ENCODE measurements at regions not wholly inside any gene's neighbourhood (a gene's known extent, or its start where the extent isn't known, plus 50 kb on each side); places are given as distances from the start of the nearest gene placed in this dataset.

GRCh38 chr13:100812982-100813584 lies 138.5 kb upstream of the TMTC4 start:
- no peaks in the 10 kb centered on the region for H3K9me3 ChIP-seq (ENCODE audit: control insufficient read depth, low read length, poor library complexity, severe bottlenecking)
- no peaks in the 10 kb centered on the region for H3K4me1 Mint-ChIP-seq
- DNase-seq (no peak), ATAC-seq (no peak)
- peaks cover 64% of the 10 kb centered on the region for H3K27me3 Mint-ChIP-seq
- H3K27ac Mint-ChIP-seq = no peak overlapping the region
- peaks cover 8% of the 10 kb centered on the region for H3K36me3 Mint-ChIP-seq (ENCODE audit: low read depth)
- H3K4me3 Mint-ChIP-seq = no peak overlapping the region

- H3K27me3 Mint-ChIP-seq = peaks cover 75% of the 10 kb centered on the region
- DNase-seq (no peak), ATAC-seq (no peak)
Observed at GRCh38 chr13:100811928-100812327, 137.3 kb upstream of the TMTC4 start.

GRCh38 chr13:100811024-100811865 lies 136.7 kb upstream of the TMTC4 start:
- Mint-ChIP-seq H3K27me3 (peaks cover 77% of the 10 kb centered on the region), H3K4me3 (no peak overlapping the region), H3K27ac (no peak overlapping the region), H3K4me1 (no peaks in the 10 kb centered on the region), H3K36me3 (ENCODE audit: low read depth) (peaks cover 8% of the 10 kb centered on the region)
- no peak for ATAC-seq
- DNase-seq = no peak
- no peaks in the 10 kb centered on the region for H3K9me3 ChIP-seq (ENCODE audit: control insufficient read depth, low read length, poor library complexity, severe bottlenecking)

More at GRCh38 chr13:100811928-100812327, 137.3 kb upstream of the TMTC4 start:
- H3K36me3 Mint-ChIP-seq (ENCODE audit: low read depth) = peaks cover 8% of the 10 kb centered on the region
- H3K4me1 Mint-ChIP-seq = no peaks in the 10 kb centered on the region
- no peaks in the 10 kb centered on the region for H3K9me3 ChIP-seq (ENCODE audit: control insufficient read depth, low read length, poor library complexity, severe bottlenecking)
- no peak overlapping the region for H3K4me3 Mint-ChIP-seq
- no peak overlapping the region for H3K27ac Mint-ChIP-seq

- no peaks in the 10 kb centered on the region for H3K4me1 Mint-ChIP-seq
Observed at GRCh38 chr13:100810481-100810880, 135.9 kb upstream of the TMTC4 start.

GRCh38 chr13:100809856-100810255 lies 135.3 kb upstream of the TMTC4 start:
- Mint-ChIP-seq H3K36me3 (ENCODE audit: low read depth) (peaks cover 3% of the 10 kb centered on the region), H3K27me3 (peaks cover 72% of the 10 kb centered on the region), H3K27ac (no peak overlapping the region), H3K4me3 (no peak overlapping the region), H3K4me1 (no peaks in the 10 kb centered on the region)
- no peak for ATAC-seq
- H3K9me3 ChIP-seq (ENCODE audit: control insufficient read depth, low read length, poor library complexity, severe bottlenecking) = no peaks in the 10 kb centered on the region
- no peak for DNase-seq

More at GRCh38 chr13:100810481-100810880, 135.9 kb upstream of the TMTC4 start:
- Mint-ChIP-seq H3K27ac (no peak overlapping the region), H3K27me3 (peaks cover 76% of the 10 kb centered on the region), H3K4me3 (no peak overlapping the region), H3K36me3 (ENCODE audit: low read depth) (peaks cover 3% of the 10 kb centered on the region)
- no peak for DNase-seq
- ATAC-seq = no peak
- no peaks in the 10 kb centered on the region for H3K9me3 ChIP-seq (ENCODE audit: control insufficient read depth, low read length, poor library complexity, severe bottlenecking)

GRCh38 chr13:100809129-100809390 lies 134.5 kb upstream of the TMTC4 start:
- H3K4me1 Mint-ChIP-seq = no peaks in the 10 kb centered on the region
- peaks cover 2% of the 10 kb centered on the region for H3K36me3 Mint-ChIP-seq (ENCODE audit: low read depth)
- ATAC-seq (no peak), DNase-seq (no peak)
- H3K9me3 ChIP-seq (ENCODE audit: control insufficient read depth, low read length, poor library complexity, severe bottlenecking) = no peaks in the 10 kb centered on the region
- no peak overlapping the region for H3K4me3 Mint-ChIP-seq
- no peak overlapping the region for H3K27ac Mint-ChIP-seq
- peaks cover 69% of the 10 kb centered on the region for H3K27me3 Mint-ChIP-seq

GRCh38 chr13:100808330-100809128 lies 133.9 kb upstream of the TMTC4 start:
- H3K4me3 Mint-ChIP-seq = no peak overlapping the region
- no peaks in the 10 kb centered on the region for H3K4me1 Mint-ChIP-seq
- peaks cover 69% of the 10 kb centered on the region for H3K27me3 Mint-ChIP-seq
- H3K27ac Mint-ChIP-seq = no peak overlapping the region
- no peak for DNase-seq
- ATAC-seq = no peak
- no peaks in the 10 kb centered on the region for H3K9me3 ChIP-seq (ENCODE audit: control insufficient read depth, low read length, poor library complexity, severe bottlenecking)
- peaks cover 2% of the 10 kb centered on the region for H3K36me3 Mint-ChIP-seq (ENCODE audit: low read depth)

- H3K4me3 Mint-ChIP-seq = no peak overlapping the region
- no peaks in the 10 kb centered on the region for H3K9me3 ChIP-seq (ENCODE audit: control insufficient read depth, low read length, poor library complexity, severe bottlenecking)
- no peak for ATAC-seq
- peaks cover 45% of the 10 kb centered on the region for H3K27me3 Mint-ChIP-seq
- no peak overlapping the region for H3K27ac Mint-ChIP-seq
- no peak for DNase-seq
- H3K4me1 Mint-ChIP-seq = no peaks in the 10 kb centered on the region
- H3K36me3 Mint-ChIP-seq (ENCODE audit: low read depth) = no peaks in the 10 kb centered on the region
Observed at GRCh38 chr13:100803091-100803490, 128.5 kb upstream of the TMTC4 start.

GRCh38 chr13:100800283-100800875 lies 125.8 kb upstream of the TMTC4 start:
- H3K9me3 ChIP-seq (ENCODE audit: control insufficient read depth, low read length, poor library complexity, severe bottlenecking) = no peaks in the 10 kb centered on the region
- Mint-ChIP-seq H3K27ac (no peak overlapping the region), H3K36me3 (ENCODE audit: low read depth) (no peaks in the 10 kb centered on the region), H3K27me3 (peaks cover 22% of the 10 kb centered on the region), H3K4me1 (no peaks in the 10 kb centered on the region), H3K4me3 (no peak overlapping the region)
- DNase-seq = no peak
- ATAC-seq = no peak

GRCh38 chr13:100798739-100799361 lies 124.3 kb upstream of the TMTC4 start:
- no peaks in the 10 kb centered on the region for H3K9me3 ChIP-seq (ENCODE audit: control insufficient read depth, low read length, poor library complexity, severe bottlenecking)
- Mint-ChIP-seq H3K36me3 (ENCODE audit: low read depth) (no peaks in the 10 kb centered on the region), H3K4me1 (no peaks in the 10 kb centered on the region), H3K4me3 (no peak overlapping the region), H3K27ac (no peak overlapping the region), H3K27me3 (peaks cover 22% of the 10 kb centered on the region)
- DNase-seq (no peak), ATAC-seq (no peak)

- no peaks in the 10 kb centered on the region for H3K9me3 ChIP-seq (ENCODE audit: control insufficient read depth, low read length, poor library complexity, severe bottlenecking)
- peaks cover 17% of the 10 kb centered on the region for H3K27me3 Mint-ChIP-seq
- H3K27ac Mint-ChIP-seq = no peak overlapping the region
- no peaks in the 10 kb centered on the region for H3K36me3 Mint-ChIP-seq (ENCODE audit: low read depth)
- DNase-seq (no peak), ATAC-seq (no peak)
- no peaks in the 10 kb centered on the region for H3K4me1 Mint-ChIP-seq
- no peak overlapping the region for H3K4me3 Mint-ChIP-seq
Observed at GRCh38 chr13:100797921-100798320, 123.3 kb upstream of the TMTC4 start.

- Mint-ChIP-seq H3K27ac (no peak overlapping the region), H3K36me3 (ENCODE audit: low read depth) (no peaks in the 10 kb centered on the region), H3K4me1 (no peaks in the 10 kb centered on the region), H3K4me3 (no peak overlapping the region), H3K27me3 (peaks cover 15% of the 10 kb centered on the region)
- H3K9me3 ChIP-seq (ENCODE audit: control insufficient read depth, low read length, poor library complexity, severe bottlenecking) = no peaks in the 10 kb centered on the region
- ATAC-seq (no peak), DNase-seq (no peak)
Observed at GRCh38 chr13:100796463-100796862, 121.9 kb upstream of the TMTC4 start.

GRCh38 chr13:100794575-100794974 lies 120.0 kb upstream of the TMTC4 start:
- no peaks in the 10 kb centered on the region for H3K4me1 Mint-ChIP-seq
- DNase-seq (no peak), ATAC-seq (no peak)
- no peaks in the 10 kb centered on the region for H3K9me3 ChIP-seq (ENCODE audit: control insufficient read depth, low read length, poor library complexity, severe bottlenecking)
- peaks cover 8% of the 10 kb centered on the region for H3K27me3 Mint-ChIP-seq
- no peak overlapping the region for H3K27ac Mint-ChIP-seq
- H3K4me3 Mint-ChIP-seq = no peak overlapping the region
- H3K36me3 Mint-ChIP-seq (ENCODE audit: low read depth) = no peaks in the 10 kb centered on the region

Data from T-helper 17 cell (primary cell).